B cell (primary cell): ENCODE measurements at regions not wholly inside any gene's neighbourhood (a gene's known extent, or its start where the extent isn't known, plus 50 kb on each side); places are given as distances from the start of the nearest gene placed in this dataset.

Experiments
- EZH2 ChIP-seq: IDR thresholded peaks from 2 replicates; pipeline ENCODE4 v1.6.1; 2012; ENCODE audit warnings: borderline replicate concordance, low read depth, mild to moderate bottlenecking, moderate library complexity, low read length; ENCODE audit not compliant: insufficient read depth, poor library complexity, severe bottlenecking
- TF ChIP-seq, protein P1 (sequence below): fragments of 200-600 bp; IDR thresholded peaks from one replicate; pipeline ENCODE4 v1.8.0; 2022; ENCODE audit warnings: antibody characterized with exemption, mild to moderate bottlenecking

DNA sequence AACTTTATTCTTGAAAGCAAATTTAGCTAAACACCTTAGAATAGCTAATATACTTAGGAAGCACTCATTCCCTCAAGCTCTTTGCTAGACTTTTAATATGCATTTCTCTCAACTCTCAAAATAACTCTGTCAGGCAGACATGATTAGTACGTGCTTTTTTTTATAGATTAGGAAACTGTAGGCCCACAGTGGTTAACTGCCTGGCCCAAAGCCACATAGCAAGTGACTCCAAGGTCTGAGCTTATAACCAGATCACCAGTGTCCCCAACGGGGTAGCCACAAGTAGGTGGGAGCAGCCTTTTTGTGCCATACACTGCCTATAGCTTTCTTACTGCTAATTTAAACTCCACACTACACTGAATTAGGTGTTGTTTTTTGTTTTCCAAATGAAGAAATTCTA is 576.8 kb downstream of the METTL4 start:
- TF ChIP-seq, protein P1, sequence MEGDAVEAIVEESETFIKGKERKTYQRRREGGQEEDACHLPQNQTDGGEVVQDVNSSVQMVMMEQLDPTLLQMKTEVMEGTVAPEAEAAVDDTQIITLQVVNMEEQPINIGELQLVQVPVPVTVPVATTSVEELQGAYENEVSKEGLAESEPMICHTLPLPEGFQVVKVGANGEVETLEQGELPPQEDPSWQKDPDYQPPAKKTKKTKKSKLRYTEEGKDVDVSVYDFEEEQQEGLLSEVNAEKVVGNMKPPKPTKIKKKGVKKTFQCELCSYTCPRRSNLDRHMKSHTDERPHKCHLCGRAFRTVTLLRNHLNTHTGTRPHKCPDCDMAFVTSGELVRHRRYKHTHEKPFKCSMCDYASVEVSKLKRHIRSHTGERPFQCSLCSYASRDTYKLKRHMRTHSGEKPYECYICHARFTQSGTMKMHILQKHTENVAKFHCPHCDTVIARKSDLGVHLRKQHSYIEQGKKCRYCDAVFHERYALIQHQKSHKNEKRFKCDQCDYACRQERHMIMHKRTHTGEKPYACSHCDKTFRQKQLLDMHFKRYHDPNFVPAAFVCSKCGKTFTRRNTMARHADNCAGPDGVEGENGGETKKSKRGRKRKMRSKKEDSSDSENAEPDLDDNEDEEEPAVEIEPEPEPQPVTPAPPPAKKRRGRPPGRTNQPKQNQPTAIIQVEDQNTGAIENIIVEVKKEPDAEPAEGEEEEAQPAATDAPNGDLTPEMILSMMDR = no peak
- no peak for TF ChIP-seq EZH2
